Keratinocyte (primary cell): ENCODE measurements at regions not wholly inside any gene's neighbourhood (a gene's known extent, or its start where the extent isn't known, plus 50 kb on each side); places are given as distances from the start of the nearest gene placed in this dataset.

Source experiments
- DNase-seq: peaks from one replicate; pipeline ENCODE4 v3.0.0-alpha.2; 2011; ENCODE audit warnings: low read depth, missing footprints, low spot score
- FAIRE-seq: peaks from 2 replicates; lab custom pipeline; 2011; peaks lifted over from hg19 to GRCh38; lab: Jason Lieb, UNC
- H2AFZ ChIP-seq: 2 replicates; pipeline ENCODE4 v1.6.0; 2012; ENCODE audit warnings: low read length, control low read depth, inconsistent platforms; ENCODE audit not compliant: control insufficient read depth
- H3K27ac ChIP-seq: 2 replicates; pipeline ENCODE4 v1.5.1; 2011; ENCODE audit warnings: low read length; ENCODE audit not compliant: control insufficient read depth, insufficient read depth
- H3K27me3 ChIP-seq: 3 replicates; pipeline ENCODE4 v1.6.0; 2011; ENCODE audit warnings: low read length; ENCODE audit not compliant: control insufficient read depth, insufficient read depth; ENCODE audit errors: extremely low read depth
- H3K36me3 ChIP-seq, 2 experiments: 2 replicates in 1 of 2; 3 replicates in 1 of 2; pipeline ENCODE4 v1.5.1; 2011; ENCODE audit warnings: low read length in 2 of 2, mild to moderate bottlenecking in 1 of 2; ENCODE audit not compliant: control insufficient read depth in 2 of 2, insufficient read depth in 2 of 2; ENCODE audit errors: extremely low read depth in 1 of 2
- H3K4me1 ChIP-seq: 3 replicates; pipeline ENCODE4 v1.5.1; 2011; ENCODE audit warnings: low read length; ENCODE audit not compliant: control insufficient read depth, insufficient read depth; ENCODE audit errors: extremely low read depth
- H3K4me2 ChIP-seq: 3 replicates; pipeline ENCODE4 v1.6.0; 2011; ENCODE audit warnings: low read depth, low read length; ENCODE audit not compliant: control insufficient read depth, insufficient read depth; ENCODE audit errors: extremely low read depth
- H3K4me3 ChIP-seq, 3 experiments: fragments of 200-600 bp in 1 of 3; sonication (generic) in 1 of 3; 2 replicates in 2 of 3; 3 replicates in 1 of 3; pipeline ENCODE4 v1.5.1; 2011 to 2016; ENCODE audit warnings: low read length in 3 of 3, mild to moderate bottlenecking in 3 of 3, control low read depth in 2 of 3, inconsistent platforms in 1 of 3, low read depth in 1 of 3, mixed read lengths in 1 of 3, mixed run types in 1 of 3, moderate library complexity in 1 of 3; ENCODE audit not compliant: control insufficient read depth in 2 of 3, insufficient read depth in 2 of 3; ENCODE audit errors: extremely low read depth in 1 of 3
- H3K79me2 ChIP-seq: 2 replicates; pipeline ENCODE4 v1.6.0; 2012; ENCODE audit warnings: low read length; ENCODE audit not compliant: control insufficient read depth, insufficient read depth
- H3K9ac ChIP-seq: 3 replicates; pipeline ENCODE4 v1.6.0; 2011; ENCODE audit warnings: low read length; ENCODE audit not compliant: control insufficient read depth, insufficient read depth; ENCODE audit errors: extremely low read depth
- H3K9me1 ChIP-seq: 3 replicates; pipeline ENCODE4 v1.6.0; 2011; ENCODE audit warnings: low read length; ENCODE audit not compliant: control insufficient read depth, insufficient read depth; ENCODE audit errors: extremely low read depth
- H3K9me3 ChIP-seq: 2 replicates; pipeline ENCODE4 v1.5.1; 2012; ENCODE audit warnings: low read depth, low read length; ENCODE audit not compliant: control insufficient read depth
- H4K20me1 ChIP-seq: 3 replicates; pipeline ENCODE4 v1.6.0; 2011; ENCODE audit warnings: low read length; ENCODE audit not compliant: control insufficient read depth, insufficient read depth; ENCODE audit errors: extremely low read depth
- CTCF ChIP-seq, 3 experiments: IDR thresholded peaks in 1 of 3; conservative IDR thresholded peaks in 1 of 3; optimal IDR thresholded peaks in 1 of 3; 2 replicates in 2 of 3; 3 replicates in 1 of 3; pipeline versions ENCODE3 to v1.5.1; 2011; ENCODE audit warnings: low read length in 3 of 3, mild to moderate bottlenecking in 3 of 3, moderate library complexity in 2 of 3, control low read depth in 1 of 3, inconsistent platforms in 1 of 3; ENCODE audit not compliant: insufficient read depth in 2 of 3; ENCODE audit errors: extremely low read depth in 1 of 3
- EZH2 ChIP-seq: IDR thresholded peaks from one replicate; pipeline ENCODE4 v1.6.1; 2012; ENCODE audit warnings: inconsistent platforms, mild to moderate bottlenecking, low read length, moderate library complexity
- dilution Hi-C: fragments of 300-500 bp; cut with MboI; formaldehyde crosslinking; loops from one replicate; pipeline ENCODE4 v1.7.0; 2020; ENCODE audit warnings: low sequenced_read_pairs; ENCODE audit not compliant: extremely low pct_ligation_motif_present

- DNase-seq (no peak), FAIRE-seq (no peak)
- no peaks in the 10 kb centered on the region for H3K79me2 ChIP-seq
- H3K9ac ChIP-seq = no peak overlapping the region
- dilution Hi-C loops = no loop called here
- no peak overlapping the region for H3K4me3 ChIP-seq
- H3K9me3 ChIP-seq = no peaks in the 10 kb centered on the region
- H3K36me3 ChIP-seq = no peaks in the 10 kb centered on the region
- no peak for TF ChIP-seq EZH2
- no peak for TF ChIP-seq CTCF (optimal IDR thresholded peaks at IDR 0.05 in 1 of 3, IDR thresholded peaks at IDR 0.05 in 1 of 3, conservative IDR thresholded peaks at IDR 0.05 in 1 of 3; ENCODE audit: extremely low read depth in 1 of 3, insufficient read depth in 2 of 3, low read length in 3 of 3)
- H3K4me1 ChIP-seq = peaks cover 20% of the 10 kb centered on the region
- no peak overlapping the region for H3K27ac ChIP-seq
- no peaks in the 10 kb centered on the region for H3K27me3 ChIP-seq
- no peaks in the 10 kb centered on the region for H3K9me1 ChIP-seq
- no peak overlapping the region for H2AFZ ChIP-seq
- no peak overlapping the region for H3K4me2 ChIP-seq
- no peaks in the 10 kb centered on the region for H4K20me1 ChIP-seq
Measured at GRCh38 chr13:33545492-33545891, 259.9 kb upstream of the STARD13 start.

DNA sequence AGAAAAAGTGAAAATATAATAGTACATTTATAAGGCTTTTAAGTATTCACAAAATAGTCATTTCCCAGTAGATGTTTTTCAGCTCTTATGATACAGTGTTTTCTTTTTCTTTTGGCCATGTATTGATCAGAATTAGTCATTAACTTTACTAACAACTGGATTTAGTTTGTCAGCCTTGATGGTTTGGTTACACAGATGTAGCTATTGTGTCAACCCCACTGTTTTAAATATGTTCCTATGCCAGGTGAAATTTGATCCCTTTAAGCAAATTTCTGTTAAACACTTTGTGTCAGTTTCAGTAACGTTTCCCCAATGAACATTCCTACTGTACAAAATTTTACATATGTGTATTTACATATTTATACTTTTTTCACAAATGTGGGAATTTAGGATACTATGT lies 261.5 kb upstream of the STARD13 start:
- H3K9ac ChIP-seq = no peak overlapping the region
- no peak overlapping the region for H3K4me2 ChIP-seq
- H3K9me3 ChIP-seq = no peaks in the 10 kb centered on the region
- H3K27me3 ChIP-seq = no peaks in the 10 kb centered on the region
- no peaks in the 10 kb centered on the region for H3K9me1 ChIP-seq
- H3K4me1 ChIP-seq = peaks cover 12% of the 10 kb centered on the region
- no peaks in the 10 kb centered on the region for H4K20me1 ChIP-seq
- TF ChIP-seq EZH2 (no peak), CTCF (optimal IDR thresholded peaks at IDR 0.05 in 1 of 3, IDR thresholded peaks at IDR 0.05 in 1 of 3, conservative IDR thresholded peaks at IDR 0.05 in 1 of 3; ENCODE audit: extremely low read depth in 1 of 3, insufficient read depth in 2 of 3, low read length in 3 of 3) (no peak)
- no peaks in the 10 kb centered on the region for H3K36me3 ChIP-seq
- no peak overlapping the region for H3K27ac ChIP-seq
- DNase-seq (no peak), FAIRE-seq (no peak)
- H2AFZ ChIP-seq = no peak overlapping the region
- no peaks in the 10 kb centered on the region for H3K79me2 ChIP-seq
- no peak overlapping the region for H3K4me3 ChIP-seq
- dilution Hi-C loops = no loop called here
